GM21723 (cell line): ENCODE measurements at regions not wholly inside any gene's neighbourhood (a gene's known extent, or its start where the extent isn't known, plus 50 kb on each side); places are given as distances from the start of the nearest gene placed in this dataset.
"Not testable (repeated sequence)": the region's sequence is repeated elsewhere in the genome, so short reads cannot be mapped to it uniquely, and the experiment has no call there.

Experiments
- ATAC-seq: cut with Tn5 transposase; IDR thresholded peaks from one replicate; pipeline ENCODE4 v1.9.1; 2021; ENCODE audit warnings: mild to moderate bottlenecking, moderate library complexity; ENCODE audit not compliant: unreplicated experiment

DNA sequence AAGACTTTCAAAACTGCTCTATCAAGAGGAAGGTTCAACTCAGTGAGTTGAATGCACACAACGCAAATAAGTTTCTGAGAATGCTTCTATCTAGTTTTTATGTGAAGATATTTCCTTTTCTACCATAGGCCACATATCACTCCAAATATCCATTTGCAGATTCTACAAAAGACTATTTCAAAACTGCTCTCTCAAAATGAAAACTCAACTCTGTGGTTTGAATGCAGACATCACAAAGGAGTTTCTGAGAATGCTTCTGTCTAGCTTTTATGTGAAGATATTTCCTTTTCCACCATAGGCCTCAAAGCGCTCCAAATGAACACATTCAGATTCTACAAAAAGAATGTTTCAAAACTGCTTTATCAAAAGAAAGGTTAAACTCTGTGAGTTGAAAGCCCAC, 1093.1 kb upstream of the DEFB115 start:
- ATAC-seq = not testable (repeated sequence)

DNA sequence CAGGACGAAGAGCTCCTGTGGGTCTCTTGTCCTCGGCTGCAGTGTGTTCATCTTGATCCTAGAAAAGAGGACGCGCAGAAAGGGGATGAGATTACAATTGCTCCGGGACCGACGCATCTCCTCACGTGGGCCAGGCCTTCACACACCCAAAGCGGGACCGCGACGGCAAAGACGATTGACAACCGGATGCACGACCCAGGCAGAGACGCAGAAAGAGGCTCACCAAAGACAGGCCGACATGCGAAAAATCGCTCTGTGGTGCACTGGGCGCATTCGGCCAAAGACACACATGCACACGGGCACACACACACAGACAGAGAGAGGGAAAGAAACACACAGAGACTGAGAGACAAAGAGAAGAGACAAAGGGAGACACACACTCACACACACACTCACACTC, 1089.9 kb upstream of the DEFB115 start:
- ATAC-seq = no peak

DNA sequence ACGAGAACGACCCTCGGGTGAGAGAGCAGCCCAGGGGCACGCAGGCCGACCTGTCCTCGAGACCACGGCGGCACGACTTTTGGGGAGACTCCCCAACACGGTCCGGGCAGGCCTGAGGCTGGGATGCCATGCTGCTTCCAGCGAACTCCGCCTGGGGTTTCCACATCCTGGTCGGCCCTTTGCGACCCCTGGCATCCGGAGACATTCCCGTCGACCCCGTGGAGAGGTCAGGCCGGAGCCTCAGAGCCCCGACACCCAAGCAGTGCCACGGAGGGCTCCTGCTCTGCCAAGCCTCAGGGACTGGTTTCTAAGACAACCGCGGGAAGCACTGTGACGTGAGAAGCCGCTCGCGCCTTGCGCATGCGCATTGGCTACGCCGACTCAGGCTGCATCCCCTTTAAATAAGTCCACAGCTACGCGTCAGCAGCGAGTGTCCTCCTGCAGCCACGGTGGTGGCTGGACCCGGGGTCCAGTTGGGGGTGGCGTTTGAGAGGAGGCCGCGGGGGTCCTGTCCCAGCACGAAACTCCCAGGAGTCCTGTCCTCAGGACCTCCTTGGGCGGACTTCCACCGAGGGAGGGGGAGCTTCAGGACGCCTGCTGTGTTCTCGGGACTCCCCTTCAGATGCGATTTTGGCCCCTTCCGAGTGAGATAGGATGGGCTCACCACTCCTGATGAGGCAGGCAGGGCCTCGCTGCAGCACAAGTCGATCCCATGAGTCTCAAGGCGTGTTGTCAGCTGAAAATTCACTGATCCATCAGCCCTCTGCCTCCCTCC, 1089.3 kb upstream of the DEFB115 start:
- ATAC-seq = no peak

DNA sequence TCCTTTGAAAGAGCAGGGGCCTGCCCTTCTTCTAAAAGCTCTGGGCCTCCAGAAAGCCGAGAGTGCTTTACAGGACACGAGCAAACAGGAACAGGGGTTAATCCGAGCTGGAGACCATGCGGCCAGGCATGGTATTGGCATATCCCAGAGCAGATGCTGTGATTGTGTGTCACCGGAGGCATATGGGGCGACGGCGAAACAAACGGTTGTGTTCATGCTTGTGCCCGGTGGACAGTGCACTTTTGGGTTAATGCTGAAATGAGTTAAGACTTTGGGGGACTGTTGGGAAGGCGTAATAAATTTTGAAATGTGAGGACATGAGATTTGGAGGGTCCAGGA, 1088.7 kb upstream of the DEFB115 start:
- no peak for ATAC-seq

DNA sequence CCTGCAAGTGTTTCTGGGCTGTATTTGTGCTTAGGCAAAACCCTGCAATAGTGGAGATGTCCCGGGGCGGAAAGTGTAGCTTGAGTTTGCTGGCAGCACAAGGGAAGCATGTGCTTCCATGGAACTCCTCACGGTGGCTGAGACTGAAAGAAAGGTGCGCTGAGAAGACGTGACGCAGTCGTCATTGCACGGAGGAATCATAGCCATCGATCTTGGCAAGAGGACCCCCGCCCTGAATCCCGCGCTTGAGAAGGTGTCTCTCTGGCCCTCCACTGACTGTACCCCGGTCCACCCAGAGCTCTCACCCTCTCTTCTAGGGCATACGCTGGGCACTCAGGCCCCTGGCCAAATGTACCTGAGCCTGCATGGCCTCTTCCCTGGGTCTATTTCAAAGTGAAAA, 1081.8 kb upstream of the DEFB115 start:
- ATAC-seq = no peak

DNA sequence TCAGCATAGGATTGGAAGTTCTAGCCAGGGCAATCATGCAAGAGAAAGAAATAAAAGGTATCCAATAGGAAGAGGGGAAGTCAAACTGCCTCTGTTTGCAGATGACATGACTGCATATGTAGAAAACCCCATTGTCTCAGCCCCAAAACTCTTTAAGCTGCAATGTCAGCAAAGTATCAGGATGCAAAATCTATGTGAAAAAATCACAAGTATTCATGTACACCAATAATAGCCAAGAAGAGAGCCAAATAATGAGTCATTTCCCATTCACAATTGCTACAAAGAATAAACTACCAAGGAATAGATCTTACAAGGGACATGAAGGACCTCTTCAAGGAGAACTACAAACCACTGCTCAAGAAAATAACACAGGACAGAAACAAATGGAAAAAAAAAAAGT, 1074.3 kb upstream of the DEFB115 start:
- ATAC-seq = not testable (repeated sequence)

DNA sequence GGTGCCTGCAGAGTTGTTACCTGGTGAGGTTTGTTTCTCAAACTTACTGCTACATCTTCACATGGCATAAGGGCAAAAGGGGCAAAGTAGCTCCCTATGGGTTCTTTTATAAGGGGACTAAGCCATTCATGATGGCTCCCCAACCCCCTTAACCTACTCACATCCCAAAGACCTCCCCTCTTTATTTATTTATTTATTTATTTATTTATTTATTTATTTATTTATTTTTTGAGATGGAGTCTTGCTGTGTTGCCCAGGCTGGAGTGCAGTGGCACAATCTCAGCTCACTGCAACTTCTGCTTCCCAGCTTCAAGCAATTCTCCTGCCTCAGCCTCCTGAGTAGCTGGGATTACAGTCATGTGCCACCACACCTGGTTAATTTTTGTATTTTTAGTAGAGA, 1065.7 kb upstream of the DEFB115 start:
- not testable (repeated sequence) for ATAC-seq

DNA sequence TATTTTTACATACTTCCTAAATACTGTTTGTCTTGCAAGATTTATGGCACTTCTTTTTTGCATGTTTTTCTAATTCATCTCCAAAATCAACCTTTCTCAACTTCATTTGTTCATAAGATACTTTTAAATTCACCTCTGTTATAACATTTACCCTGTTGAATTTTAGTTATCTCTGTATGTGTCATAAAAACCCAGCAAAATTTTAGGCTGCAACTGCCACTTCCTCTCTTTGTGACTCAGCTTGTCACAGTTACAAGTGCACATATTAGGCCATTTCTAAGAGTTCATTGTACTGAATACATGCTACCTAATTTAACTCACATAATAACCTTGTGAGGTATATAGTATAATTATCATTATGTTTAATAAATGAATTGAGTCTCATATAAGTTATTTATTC, 1023.0 kb upstream of the DEFB115 start:
- ATAC-seq = not testable (repeated sequence)

DNA sequence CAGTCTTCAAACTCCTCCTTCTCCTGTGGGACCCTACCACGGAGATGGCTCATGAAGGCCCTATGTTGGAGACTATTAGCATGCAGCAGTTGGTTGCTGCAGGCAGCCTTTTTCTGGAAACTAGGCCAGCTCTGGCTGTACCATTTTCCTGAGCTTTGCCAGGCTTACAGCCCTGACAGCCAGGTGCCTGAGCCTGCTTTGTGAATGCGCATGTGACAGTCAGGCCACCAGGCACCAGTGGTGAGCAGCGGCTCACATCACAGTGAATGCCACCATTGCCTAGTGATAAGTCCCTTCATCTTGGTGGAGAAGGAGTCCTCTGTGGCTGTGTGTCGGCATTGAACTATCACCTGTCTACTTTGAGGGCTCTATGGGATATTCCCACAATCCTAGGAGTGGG, 982.4 kb upstream of the DEFB115 start:
- ATAC-seq = not testable (repeated sequence)

DNA sequence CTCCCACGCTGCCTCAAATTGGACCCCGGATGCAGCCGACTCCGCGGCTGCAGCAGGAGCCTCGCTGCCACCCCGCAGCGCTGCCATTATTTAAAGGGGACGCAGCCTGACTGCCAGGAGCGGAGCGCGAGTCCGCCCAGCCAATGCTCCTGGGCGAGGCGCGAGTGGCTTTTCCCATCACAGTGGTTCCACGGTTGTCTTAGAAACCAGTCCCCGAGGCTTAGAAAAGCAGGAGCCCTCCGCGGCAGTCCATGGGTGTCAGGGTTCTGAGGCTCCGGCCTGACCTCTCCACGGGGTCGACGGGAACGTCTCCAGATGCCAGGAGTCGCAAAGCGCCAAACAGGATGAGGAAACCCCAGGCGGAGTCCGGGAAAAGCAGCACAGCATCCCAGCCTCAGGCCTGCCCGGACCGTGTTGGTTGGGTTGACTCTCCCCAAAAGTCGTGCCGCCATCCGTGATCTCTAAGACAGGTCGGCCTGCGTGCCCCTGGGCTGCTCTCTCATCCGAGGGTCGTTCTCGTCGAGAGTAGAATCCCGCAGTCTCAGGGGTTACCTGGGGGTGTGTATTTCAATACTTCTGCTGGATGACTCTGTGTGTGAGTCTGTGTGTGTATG, 975.8 kb upstream of the DEFB115 start:
- no peak for ATAC-seq

DNA sequence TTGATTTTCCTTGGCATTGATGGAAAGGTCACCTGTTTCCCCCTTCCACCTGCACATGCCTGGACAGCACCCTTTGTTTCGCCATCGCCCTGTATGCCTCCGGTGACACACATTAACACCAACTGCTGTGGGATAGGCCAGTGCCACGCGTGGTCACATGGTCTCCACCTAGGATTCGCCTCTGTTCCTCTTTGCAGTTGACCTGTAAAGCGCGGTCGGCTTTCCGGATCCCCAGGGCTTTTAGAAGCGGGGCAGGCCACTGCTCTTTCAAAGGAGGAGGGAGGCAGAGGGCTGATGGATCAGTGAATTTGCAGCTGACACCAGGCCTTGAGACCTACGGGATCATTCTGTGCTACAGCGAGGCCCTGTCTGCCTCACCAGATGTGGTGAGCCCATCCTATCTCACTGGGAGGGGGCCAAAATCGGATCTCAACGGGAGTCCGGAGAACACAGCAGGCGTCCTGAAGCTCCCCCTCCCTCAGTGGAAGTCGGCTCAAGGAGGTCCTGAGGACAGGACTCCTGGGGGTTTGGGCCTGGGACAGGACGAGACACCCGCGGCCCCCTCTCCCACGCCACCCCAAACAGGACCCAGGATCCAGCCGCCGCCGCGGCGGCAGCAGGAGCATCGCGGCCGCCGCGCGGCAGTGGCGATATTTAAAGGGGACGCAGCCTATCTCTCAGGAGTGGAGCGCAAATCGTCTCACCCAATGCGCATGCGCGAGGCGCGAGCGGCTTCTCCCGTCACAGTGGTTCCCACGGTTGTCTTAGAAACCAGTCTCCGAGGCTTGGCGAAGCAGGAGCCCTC, 973.8 kb upstream of the DEFB115 start:
- ATAC-seq = not testable (repeated sequence)

DNA sequence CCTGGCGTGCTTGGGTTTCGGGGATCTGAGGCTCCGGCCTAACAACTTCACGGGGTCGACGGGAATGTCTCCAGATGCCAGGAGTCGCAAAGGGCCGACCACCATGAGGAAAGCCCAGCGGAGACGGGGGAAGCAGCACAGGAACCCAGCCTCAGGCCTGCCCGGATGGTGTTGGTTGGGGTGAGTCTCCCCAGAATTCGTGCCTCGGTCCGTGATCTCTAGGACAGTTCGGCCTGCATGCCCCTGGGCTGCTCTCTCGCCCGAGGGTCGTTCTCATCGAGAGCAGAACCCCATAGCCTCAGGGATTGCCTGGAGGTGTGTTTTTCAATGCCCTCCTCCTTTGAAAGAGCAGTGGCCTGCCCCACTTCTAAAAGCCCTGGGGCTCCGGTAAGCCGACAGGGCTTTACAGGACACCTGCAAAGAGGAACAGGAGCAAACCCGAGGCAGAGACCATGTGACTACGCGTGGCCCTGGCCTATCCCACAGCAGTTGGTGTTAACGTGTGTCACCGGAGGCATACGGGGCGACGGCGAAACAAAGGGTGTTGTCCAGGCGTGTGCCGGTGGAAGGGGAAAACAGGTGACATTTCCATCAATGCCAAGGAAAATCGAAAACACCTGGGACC, 973.1 kb upstream of the DEFB115 start:
- ATAC-seq = no peak

DNA sequence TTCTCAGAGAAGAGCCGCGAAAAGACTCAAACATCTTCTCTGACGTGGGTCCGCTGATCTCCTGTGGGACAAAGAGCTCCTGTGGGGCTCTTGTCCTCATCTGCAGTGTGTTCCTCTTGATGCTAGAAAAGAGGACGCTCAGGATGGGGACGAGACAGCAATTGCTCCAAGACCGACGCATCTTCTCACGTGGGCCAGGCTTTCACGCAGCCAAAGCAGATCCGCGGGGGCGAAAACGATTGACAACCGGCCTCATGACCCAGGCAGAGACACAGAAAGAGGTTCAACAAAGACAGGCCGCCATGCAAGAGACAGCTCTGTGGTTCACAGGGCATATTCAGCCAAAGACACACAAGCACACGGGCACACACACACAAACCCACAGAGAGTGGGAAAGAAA, 971.8 kb upstream of the DEFB115 start:
- ATAC-seq = no peak

DNA sequence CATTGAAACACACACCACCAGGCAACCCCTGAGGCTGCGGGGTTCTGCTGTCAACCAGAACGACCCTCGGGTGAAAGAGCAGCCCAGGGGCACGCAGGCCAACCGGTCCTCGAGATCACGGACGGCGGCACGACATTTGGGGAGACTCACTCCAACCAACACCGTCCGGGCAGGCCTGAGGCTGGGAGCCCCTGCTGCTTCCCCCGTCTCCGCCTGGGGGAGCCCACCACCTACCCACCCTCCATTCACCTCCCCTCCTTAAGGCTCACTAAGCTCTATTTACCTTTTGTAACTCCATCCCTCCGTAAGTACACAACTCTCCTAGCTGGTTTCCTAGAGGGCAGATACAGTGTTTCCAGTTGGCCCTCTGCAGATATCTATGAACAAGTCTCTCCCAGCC, 971.3 kb upstream of the DEFB115 start:
- ATAC-seq = no peak

DNA sequence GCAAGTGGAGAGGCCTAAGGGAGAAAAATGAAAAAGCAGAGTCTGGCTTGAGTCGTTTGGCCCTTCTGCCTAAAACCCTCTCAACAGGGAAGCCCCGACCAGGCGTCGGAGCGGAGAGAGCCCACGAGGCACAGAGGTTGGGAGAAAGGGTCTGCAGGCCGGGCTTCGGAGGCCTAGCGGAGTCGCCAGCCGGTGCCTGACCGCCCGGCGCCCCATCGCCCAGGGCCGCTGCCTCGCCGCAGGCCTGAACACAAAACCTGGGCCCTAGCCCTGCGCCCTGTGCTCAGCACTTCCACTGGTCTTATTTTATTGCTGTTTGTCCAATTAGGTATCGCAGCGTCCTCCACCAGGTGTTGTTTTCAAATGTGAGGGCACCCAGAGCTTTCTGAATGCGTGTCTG, 970.0 kb upstream of the DEFB115 start:
- ATAC-seq = not testable (repeated sequence)

DNA sequence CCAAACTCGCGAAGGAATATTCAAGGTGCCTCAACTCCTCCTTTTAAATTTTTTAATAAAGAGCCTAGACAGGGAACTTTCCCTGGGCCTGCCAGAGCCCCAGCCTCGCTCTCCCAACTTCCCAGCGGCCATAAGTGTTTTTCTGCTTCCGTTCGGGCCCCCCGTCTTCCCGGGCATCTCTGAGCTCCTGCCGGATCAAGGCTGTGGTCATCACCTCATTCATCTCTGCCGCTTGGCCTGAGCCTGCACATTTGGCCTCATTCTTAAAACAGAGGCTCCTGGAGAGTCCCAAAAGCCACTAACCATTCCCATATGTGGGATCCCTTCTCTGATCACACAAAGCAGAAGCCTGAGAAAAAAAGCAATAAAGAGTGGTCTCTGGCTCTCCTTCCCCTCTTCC, 969.1 kb upstream of the DEFB115 start:
- no peak for ATAC-seq

DNA sequence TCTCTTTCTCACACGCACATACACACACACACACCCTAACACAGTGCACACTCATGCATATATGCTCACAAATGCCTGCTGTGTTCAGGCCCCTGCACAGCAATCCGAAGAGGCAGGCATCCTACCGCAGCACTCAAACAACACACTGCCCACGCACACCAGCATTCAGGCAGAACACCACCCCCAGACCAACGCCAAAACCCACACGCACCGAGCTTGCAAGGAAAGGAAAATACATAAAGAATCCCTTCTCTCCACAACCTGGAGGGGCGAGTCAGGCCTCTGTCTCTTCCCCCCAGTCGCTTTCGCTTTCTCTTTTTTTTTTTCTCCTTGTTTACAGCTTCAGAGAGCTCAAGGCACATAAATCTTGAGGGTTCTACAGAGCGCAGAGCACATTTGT, 968.4 kb upstream of the DEFB115 start:
- ATAC-seq = not testable (repeated sequence)

DNA sequence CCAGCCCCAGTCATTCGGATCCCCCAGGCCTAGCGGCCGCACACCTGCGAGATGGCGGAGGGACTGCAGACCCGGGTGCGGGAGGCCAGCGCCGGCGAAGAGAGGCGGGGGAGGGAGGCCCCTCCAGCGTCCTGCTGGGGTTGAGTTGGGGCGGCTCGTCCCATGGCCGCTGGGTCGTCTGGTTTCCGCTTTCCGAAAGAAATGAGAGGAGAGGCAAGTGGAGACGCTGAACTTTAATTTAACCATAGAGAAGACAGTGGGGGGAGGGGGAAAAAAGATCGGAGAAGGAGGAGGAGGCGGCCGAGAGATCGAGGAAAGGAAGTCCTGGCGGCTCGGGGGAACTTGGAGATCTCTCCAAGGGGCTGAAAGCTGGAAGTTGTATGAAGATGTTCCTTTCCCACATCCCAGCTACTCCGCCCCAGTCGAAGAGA, 967.7 kb upstream of the DEFB115 start:
- not testable (repeated sequence) for ATAC-seq

DNA sequence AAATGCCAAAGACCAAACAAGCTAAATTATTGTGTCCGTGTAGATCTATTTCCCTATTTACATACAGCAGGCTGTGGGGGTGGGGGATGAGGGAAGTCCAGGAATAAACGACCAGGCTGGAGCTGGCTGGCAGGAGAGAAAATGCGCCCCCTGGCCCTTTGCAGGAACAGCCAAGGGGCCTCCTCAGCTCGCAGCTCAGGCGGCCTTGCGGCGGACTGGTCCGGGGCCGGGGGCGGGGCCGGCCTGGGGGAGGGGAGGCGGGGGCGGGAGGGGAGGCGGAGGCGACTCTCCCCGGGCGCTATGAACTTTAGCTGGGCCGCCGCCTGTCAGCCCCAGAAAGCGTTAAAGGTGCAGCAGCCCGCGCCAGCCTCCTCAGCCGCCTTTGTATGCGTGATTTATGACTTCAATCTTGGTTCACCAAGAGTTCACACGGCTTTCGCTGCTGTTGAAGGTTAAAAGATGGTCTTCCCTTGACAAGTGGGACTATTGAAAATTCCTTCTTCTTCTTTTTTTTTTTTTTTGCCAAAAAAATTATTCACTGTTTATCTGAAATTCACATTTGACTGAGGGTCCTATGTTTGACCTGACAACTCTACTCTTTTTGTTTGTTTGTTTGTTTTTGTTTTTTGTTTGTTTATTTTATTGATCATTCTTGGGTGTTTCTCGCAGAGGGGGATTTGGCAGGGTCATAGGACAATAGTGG, 967.0 kb upstream of the DEFB115 start:
- peak; percentile 60 for ATAC-seq

DNA sequence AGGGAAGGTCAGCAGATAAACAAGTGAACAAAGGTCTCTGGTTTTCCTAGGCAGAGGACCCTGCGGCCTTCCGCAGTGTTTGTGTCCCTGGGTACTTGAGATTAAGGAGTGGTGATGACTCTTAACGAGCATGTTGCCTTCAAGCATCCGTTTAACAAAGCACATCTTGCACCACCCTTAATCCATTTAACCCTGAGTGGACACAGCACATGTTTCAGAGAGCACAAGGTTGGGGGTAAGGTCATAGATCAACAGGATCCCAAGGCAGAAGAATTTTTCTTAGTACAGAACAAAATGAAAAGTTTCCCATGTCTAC, 966.4 kb upstream of the DEFB115 start:
- ATAC-seq = not testable (repeated sequence)

DNA sequence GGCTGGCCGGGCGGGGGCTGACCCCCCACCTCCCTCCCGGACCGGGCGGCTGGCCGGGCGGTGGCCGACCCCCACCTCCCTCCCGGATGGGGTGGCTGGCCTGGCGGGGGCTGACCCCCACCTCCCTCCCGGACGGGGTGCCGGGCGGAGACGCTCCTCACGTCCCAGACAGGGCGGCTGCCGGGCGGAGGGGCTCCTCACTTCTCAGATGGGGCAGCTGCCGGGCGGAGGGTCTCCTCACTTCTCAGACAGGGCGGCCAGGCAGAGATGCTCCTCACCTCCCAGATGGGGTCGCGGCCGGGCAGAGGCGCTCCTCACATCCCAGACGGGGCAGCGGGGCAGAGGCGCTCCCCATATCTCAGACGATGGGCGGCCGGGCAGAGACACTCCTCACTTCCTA, 965.8 kb upstream of the DEFB115 start:
- not testable (repeated sequence) for ATAC-seq
